ENCODE measurements at regions not wholly inside any gene's neighbourhood (a gene's known extent, or its start where the extent isn't known, plus 50 kb on each side); places are given as distances from the start of the nearest gene placed in this dataset.
"Not testable (repeated sequence)": the region's sequence is repeated elsewhere in the genome, so short reads cannot be mapped to it uniquely, and the experiment has no call there.

GRCh38 chr12:131463174-131463573 is 247.7 kb upstream of the SFSWAP start:
- DNase-seq, result no peak

GRCh38 chr12:131464081-131464480 is 246.8 kb upstream of the SFSWAP start:
- DNase-seq, result no peak

GRCh38 chr12:131466306-131466705 is 244.6 kb upstream of the SFSWAP start:
- no peak for DNase-seq

GRCh38 chr12:131466932-131467331 is 244.0 kb upstream of the SFSWAP start:
- DNase-seq, result no peak

GRCh38 chr12:131468206-131468605 is 242.7 kb upstream of the SFSWAP start:
- DNase-seq, result no peak

- DNase-seq, result not testable (repeated sequence)
Observed at GRCh38 chr12:131469945-131470344, 240.9 kb upstream of the SFSWAP start.

- DNase-seq, result no peak
Observed at GRCh38 chr12:131471271-131471905, 239.5 kb upstream of the SFSWAP start.

- DNase-seq, result no peak
Observed at GRCh38 chr12:131471946-131472732, 238.8 kb upstream of the SFSWAP start.

DNA sequence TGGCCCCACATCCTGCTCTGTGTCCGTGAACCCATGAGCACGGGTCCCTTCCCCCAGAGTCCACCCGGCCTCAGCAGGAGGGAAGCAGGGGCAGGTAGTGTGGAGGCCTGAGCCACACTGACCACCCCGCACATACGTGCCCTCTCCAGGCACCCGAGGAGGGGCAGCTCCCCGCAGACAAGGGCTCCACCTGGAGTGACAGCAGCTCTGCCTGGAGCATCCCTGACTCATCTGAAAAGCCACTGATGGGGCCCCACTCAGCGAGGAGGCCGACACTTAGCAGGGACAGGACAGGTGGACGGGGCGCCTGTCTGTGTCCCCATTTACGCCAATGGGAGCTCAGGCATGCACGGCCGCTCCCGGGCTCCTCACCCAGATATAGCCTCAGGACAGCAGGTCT is 237.6 kb upstream of the SFSWAP start:
- DNase-seq, result no peak

- DNase-seq, result no peak
Observed at GRCh38 chr12:131473741-131474709, 236.9 kb upstream of the SFSWAP start.

DNA sequence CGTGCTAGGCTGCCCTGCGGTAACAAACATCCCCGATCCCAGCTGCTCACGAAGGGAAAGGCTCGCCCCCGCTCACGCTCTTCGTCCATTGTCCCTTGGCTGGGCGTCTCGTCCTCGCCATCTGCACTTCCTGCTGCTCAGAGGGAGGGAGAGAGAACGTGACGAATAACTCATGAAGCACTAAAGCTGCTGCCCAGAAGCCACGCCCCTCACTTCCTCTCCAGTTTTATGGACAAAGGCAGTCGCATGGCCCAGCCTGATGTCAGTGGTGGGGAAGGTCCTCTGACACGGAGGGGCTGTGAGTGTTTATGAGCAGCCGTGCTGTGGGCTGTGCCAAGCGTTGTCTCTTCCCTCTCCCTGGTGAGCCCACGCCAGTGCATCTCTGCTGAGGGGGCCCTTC is 235.9 kb upstream of the SFSWAP start:
- DNase-seq, result not testable (repeated sequence)

GRCh38 chr12:131477613-131478012 is 233.3 kb upstream of the SFSWAP start:
- no peak for DNase-seq

DNA sequence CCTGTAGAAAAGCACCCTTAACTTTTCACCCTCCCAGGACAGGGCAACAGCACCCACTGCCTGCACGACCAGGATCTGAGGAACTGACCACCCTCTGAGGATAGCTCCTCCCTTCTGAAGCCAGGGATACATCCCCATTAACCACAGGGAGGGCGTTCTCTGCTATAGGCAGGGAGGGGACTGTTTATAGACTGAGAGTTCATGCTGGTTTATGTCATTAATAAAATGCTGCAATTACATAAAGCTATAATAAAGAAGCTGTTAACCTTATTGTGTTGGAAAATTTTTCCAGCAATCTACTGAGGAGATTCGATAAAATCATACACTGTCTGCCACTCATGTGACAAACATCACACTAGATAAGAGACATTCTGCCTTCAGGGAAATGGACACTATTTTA is 232.4 kb upstream of the SFSWAP start:
- DNase-seq, result no peak

DNA sequence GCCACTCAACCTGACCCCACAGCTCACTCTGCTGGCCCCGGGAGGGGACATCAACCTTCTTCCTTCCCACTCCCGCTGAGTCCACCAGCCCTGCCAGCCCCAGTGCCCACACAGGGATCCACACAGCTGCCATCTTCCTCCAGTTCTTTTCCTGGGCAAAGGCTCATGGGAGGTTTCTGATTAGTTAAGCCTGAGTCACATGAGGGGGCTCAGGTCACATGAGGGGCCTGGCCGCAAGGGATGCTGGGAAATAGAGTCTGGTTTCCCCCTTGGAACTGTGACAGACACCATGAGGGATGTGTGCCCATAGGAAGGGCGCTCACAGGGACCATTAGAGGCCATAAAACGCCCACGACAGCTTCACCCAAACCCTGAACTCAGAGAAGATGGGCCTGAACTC is 228.7 kb upstream of the SFSWAP start:
- DNase-seq, result no peak

- no peak for DNase-seq
Observed at GRCh38 chr12:131482686-131483085, 228.2 kb upstream of the SFSWAP start.

DNA sequence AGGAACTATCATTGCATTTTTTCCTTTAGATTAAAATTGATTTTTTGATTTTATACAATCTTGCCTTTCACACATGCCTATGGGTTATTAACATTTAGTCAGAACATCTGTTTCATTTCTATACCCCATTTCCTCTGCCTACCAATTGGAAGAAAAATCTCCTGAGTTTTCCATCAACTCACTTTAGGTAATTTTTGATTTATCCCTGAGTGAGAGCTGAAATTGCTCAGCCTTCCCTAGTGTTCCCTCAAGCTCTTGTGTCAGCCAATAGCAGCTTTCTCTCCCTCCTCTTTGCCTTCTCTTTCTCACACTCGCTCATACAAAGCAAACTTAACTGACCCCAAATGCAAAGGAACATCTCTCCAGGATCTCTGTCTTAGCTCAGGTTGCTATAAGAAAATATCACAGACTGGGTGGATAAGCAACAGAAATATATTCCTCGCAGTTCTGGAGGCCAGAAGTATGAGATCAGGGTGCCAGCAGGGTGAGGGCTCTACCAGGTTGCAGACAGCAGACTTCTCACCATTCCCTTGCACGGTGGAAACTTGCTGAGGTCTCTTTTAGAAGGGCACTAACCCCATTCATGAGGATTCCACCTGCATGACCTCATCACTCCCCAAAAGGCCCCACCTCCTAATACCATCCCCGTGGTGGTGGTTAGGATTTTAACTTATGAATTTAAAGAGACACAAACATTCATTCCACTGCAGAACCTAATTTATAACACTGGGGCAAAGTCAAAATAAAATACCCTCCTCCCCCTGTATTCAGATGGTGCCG is 224.2 kb upstream of the SFSWAP start:
- no peak for DNase-seq

DNA sequence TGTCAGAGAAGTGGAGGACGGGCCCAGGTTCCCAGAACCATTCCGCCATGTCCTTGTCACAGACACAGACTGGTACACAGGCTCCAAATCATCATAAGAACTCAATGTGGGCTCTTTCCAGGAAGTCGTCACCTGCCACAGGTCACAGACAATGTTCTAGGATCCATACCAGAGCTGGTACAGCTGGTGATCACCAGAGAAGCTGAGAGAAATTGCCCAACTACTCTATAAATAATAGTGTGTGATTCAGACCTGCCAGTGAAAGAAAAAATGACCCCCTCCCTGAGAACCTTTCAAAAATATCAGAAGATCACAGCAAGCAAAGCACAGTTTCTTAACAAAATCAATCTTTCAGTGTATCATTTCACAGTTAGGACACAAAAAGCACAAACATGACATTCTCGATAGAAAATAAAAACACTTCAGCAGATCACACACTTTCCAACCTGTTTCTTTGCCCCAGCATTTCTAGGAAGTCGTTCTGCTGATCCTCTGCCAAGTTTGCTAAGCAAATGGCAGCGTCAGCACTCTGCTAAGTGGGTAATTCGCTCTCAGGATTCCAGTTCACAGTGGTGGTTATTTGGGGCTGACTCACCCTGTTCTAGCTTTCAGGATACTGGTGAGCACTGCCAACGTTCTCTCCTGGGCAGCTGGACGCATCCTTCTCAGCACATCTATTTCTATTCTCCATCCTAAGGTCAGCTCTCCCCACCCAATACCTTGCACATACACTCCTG is 223.3 kb upstream of the SFSWAP start:
- DNase-seq, result no peak

DNA sequence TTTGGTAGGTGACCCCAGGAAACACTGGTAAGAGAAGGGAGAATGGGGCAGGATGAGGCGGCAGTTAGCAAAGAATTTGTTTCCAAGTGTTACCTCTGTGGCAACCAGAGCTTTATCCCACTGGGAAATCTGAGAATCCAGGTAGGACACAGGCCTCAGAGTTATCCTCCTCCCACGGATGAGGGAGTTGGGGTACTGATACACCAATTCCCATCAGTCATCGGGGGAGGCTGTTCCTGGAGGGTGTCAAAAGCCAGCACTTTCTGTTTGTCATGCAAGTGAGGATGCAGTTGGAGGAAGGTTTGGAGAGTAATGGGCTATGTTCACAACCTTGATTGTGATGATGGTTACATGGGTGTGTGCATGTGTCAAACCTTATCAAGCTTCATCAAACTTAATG is 221.2 kb upstream of the SFSWAP start:
- DNase-seq, result no peak

- no peak for DNase-seq
Observed at GRCh38 chr12:131491155-131491554, 219.7 kb upstream of the SFSWAP start.

DNA sequence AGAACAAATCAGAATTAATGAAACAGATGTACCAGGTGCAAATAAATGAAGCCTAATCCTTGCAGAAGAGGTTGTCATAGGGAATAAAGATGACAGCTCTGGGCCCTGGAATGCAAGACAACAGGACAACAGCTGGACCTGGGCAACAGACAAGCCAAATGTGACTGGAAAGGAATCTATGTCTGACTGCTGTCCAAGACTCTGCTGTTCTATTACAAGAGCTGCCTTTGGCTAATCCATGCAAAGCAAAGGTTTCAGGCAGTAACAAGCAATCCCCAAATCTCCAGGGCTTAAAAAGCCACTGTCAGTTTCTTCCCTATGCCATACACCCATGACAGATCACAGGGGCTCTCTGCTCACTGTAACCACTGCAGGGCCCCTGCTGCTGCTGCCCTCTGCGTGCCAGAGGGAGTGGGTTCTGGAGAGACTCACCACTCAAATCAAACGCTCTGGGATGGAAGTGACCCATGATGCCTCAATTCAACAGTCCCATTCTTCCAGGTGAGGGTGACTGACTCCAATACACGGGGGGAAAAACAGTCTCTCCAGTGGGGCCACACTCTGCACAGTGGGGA is 218.9 kb upstream of the SFSWAP start:
- DNase-seq, result no peak

DNA sequence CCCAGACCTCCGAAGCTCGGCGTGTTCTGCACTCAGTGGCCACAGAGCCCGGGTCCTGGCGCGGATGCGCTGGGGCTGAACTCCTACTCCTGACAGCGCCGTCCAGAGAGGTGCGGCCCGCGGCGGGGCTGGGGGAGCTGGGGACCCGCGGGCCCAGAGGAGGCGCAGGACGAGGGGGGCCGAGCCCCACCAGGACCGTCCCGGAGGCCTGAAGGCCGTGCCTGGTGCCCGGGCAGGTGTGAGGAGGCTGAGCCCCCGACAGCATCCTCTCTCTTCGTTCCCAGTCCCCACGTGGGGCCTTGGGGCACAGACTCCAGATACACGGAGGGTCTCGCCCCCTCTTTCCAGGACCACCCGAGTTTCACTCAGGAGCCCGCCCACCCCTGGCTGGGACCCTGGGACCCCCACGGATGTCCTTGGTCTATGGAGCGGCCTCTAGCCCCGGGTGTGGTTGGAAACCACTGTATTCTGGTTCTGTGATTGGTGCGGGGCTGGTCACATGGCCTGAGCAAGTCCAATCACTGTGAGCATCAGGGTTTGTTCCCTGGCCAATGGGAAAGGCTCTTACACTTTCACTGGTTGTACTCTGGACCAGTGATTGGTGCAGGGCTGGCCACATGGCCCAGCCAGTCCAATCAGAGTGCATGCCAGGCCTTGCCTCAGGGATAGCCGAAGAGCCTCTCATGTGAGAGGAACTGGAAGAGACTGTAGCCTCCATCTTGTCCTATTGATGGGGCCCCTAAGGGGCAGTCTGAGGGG is 217.6 kb upstream of the SFSWAP start:
- DNase-seq, result no peak

All from 8988T (cell line).